ENCODE measurements at regions not wholly inside any gene's neighbourhood (a gene's known extent, or its start where the extent isn't known, plus 50 kb on each side); places are given as distances from the start of the nearest gene placed in this dataset.

GRCh38 chr6:92125681-92126080 is 1293.7 kb downstream of the EPHA7 start:
- no TSS peak for BruUV-seq (replicated peaks)
- Histone ChIP-seq H2AFZ (no peak overlapping the region), H3K4me2 (0 out of 2 replicates have a peak overlapping the region, but pooled peaks have one; percentile 10), H4K20me1 (ENCODE audit: insufficient read depth) (no peaks in the 10 kb centered on the region), H3K36me3 (ENCODE audit: low read depth) (no peaks in the 10 kb centered on the region), H3K9me3 (ENCODE audit: insufficient read depth, low read depth) (no peaks in the 10 kb centered on the region), H3F3A (ENCODE audit: insufficient read depth, low read depth) (no peaks in the 10 kb centered on the region), H3K9me2 (ENCODE audit: insufficient read depth) (no peaks in the 10 kb centered on the region), H3K27ac (no peak overlapping the region), H3K4me1 (replicated peaks; ENCODE audit: insufficient read depth) (0 out of 2 replicates have a peak, but pooled peaks cover 12% of the 10 kb centered on the region), H3K27me3 (ENCODE audit: insufficient read depth, low read depth) (no peaks in the 10 kb centered on the region), H3K4me3 (no peak overlapping the region), H3K79me2 (ENCODE audit: low read depth) (no peaks in the 10 kb centered on the region)
- ChIA-PET POLR2A (ENCODE audit: unreplicated experiment) (interaction anchor here (0.6 kb wide), 1 partner anchor 327 kb away, joined by 8 read pairs; no protein-coding TSS in a partner anchor), CTCF (no interaction called here)
- DNase-seq = no peak
- TF ChIP-seq CTCF (conservative IDR thresholded peaks at IDR 0.05) (no peak), EZH2 (IDR thresholded peaks at IDR 0.05; ENCODE audit: low read depth) (no peak)
- intact Hi-C loops (cut with micrococcal nuclease; ENCODE audit: unreplicated experiment) = loop anchor here (10.0 kb wide), 1 partner anchor 519 kb away; no protein-coding TSS in a partner anchor

GRCh38 chr6:92124200-92124651 is 1295.1 kb downstream of the EPHA7 start:
- Histone ChIP-seq H3K36me3 (ENCODE audit: low read depth) (no peaks in the 10 kb centered on the region), H3K4me2 (no peak overlapping the region), H3K27me3 (ENCODE audit: insufficient read depth, low read depth) (no peaks in the 10 kb centered on the region), H3K79me2 (ENCODE audit: low read depth) (no peaks in the 10 kb centered on the region), H3K9me3 (ENCODE audit: insufficient read depth, low read depth) (no peaks in the 10 kb centered on the region), H3K27ac (no peak overlapping the region), H3K4me1 (replicated peaks; ENCODE audit: insufficient read depth) (0 out of 2 replicates have a peak, but pooled peaks cover 12% of the 10 kb centered on the region), H3K9me2 (ENCODE audit: insufficient read depth) (no peaks in the 10 kb centered on the region), H3K4me3 (no peak overlapping the region), H3F3A (ENCODE audit: insufficient read depth, low read depth) (no peaks in the 10 kb centered on the region), H4K20me1 (ENCODE audit: insufficient read depth) (no peaks in the 10 kb centered on the region), H2AFZ (no peak overlapping the region)
- ChIA-PET POLR2A (ENCODE audit: unreplicated experiment) (no interaction called here), CTCF (no interaction called here)
- BruUV-seq (replicated peaks) = no TSS peak
- peak in 1 of 2 experiments; percentile 0 for DNase-seq
- intact Hi-C loops (cut with micrococcal nuclease; ENCODE audit: unreplicated experiment) = loop anchor here (10.0 kb wide), 1 partner anchor 521 kb away; no protein-coding TSS in a partner anchor
- TF ChIP-seq EZH2 (IDR thresholded peaks at IDR 0.05; ENCODE audit: low read depth) = no peak
- TF ChIP-seq CTCF (conservative IDR thresholded peaks at IDR 0.05) = no peak

GRCh38 chr6:92122746-92123145 is 1296.6 kb downstream of the EPHA7 start:
- no TSS peak for BruUV-seq (replicated peaks)
- no peak for TF ChIP-seq EZH2 (IDR thresholded peaks at IDR 0.05; ENCODE audit: low read depth)
- TF ChIP-seq CTCF (conservative IDR thresholded peaks at IDR 0.05) = peak; percentile 51
- intact Hi-C loops (cut with micrococcal nuclease; ENCODE audit: unreplicated experiment) = loop anchor here (10.0 kb wide), 1 partner anchor 522 kb away; no protein-coding TSS in a partner anchor
- no peaks in the 10 kb centered on the region for H3K79me2 ChIP-seq (ENCODE audit: low read depth)
- ChIA-PET CTCF (no interaction called here), POLR2A (ENCODE audit: unreplicated experiment) (no interaction called here)
- H3F3A ChIP-seq (ENCODE audit: insufficient read depth, low read depth) = no peaks in the 10 kb centered on the region
- 0 out of 2 replicates have a peak, but pooled peaks cover 12% of the 10 kb centered on the region for H3K4me1 ChIP-seq (replicated peaks; ENCODE audit: insufficient read depth)
- H3K9me2 ChIP-seq (ENCODE audit: insufficient read depth) = no peaks in the 10 kb centered on the region
- no peaks in the 10 kb centered on the region for H3K27me3 ChIP-seq (ENCODE audit: insufficient read depth, low read depth)
- H3K27ac ChIP-seq = no peak overlapping the region
- H3K9me3 ChIP-seq (ENCODE audit: insufficient read depth, low read depth) = no peaks in the 10 kb centered on the region
- DNase-seq = no peak
- no peaks in the 10 kb centered on the region for H3K36me3 ChIP-seq (ENCODE audit: low read depth)
- H4K20me1 ChIP-seq (ENCODE audit: insufficient read depth) = no peaks in the 10 kb centered on the region
- no peak overlapping the region for H3K4me3 ChIP-seq
- H3K4me2 ChIP-seq = no peak overlapping the region
- H2AFZ ChIP-seq = no peak overlapping the region
